IMR-90 (cell line): ENCODE measurements at regions not wholly inside any gene's neighbourhood (a gene's known extent, or its start where the extent isn't known, plus 50 kb on each side); places are given as distances from the start of the nearest gene placed in this dataset.

Experiments
- ATAC-seq: fragments of 200-7000 bp; cut with Tn5 transposase; 2 replicates; pipeline ENCODE4 v1.9.1; 2020; ENCODE audit warnings: low read depth, mild to moderate bottlenecking, moderate library complexity
- BruUV-seq: library from RNA; stranded (reverse); fragments of 400-500 nt; replicated peaks from 2 replicates; lab custom pipeline; 2021; lab: Mats Ljungman, UMichigan
- CTCF ChIA-PET: fragments of 300-600 bp; formaldehyde crosslinking; extraction: SDS; loops from one replicate; lab custom pipeline; 2021; ENCODE audit warnings: antibody characterized with exemption; lab: Yijun Ruan, JAX
- POLR2A ChIA-PET: fragments of 300-600 bp; sonication (Branson Sonifier 250); formaldehyde crosslinking; loops from one replicate; lab custom pipeline; 2022; ENCODE audit warnings: antibody characterized with exemption; ENCODE audit not compliant: unreplicated experiment; lab: Charles Lee
- DNase-seq: peaks from one replicate; pipeline ENCODE4 v3.0.0; 2013
- H2AFZ ChIP-seq: replicated peaks from 2 replicates; pipeline ENCODE3; 2013; ENCODE audit warnings: low read length, mild to moderate bottlenecking; ENCODE audit not compliant: poor library complexity
- H2AK5ac ChIP-seq: 2 replicates; pipeline ENCODE4 v1.6.1; 2013; ENCODE audit warnings: low read depth, low read length, inconsistent platforms
- H2AK9ac ChIP-seq: replicated peaks from 2 replicates; pipeline ENCODE3; 2013; ENCODE audit warnings: mild to moderate bottlenecking, low read depth, low read length, moderate library complexity; ENCODE audit not compliant: poor library complexity
- H2BK120ac ChIP-seq: 2 replicates; pipeline ENCODE4 v1.6.1; 2013; ENCODE audit warnings: low read depth, low read length, inconsistent platforms
- H2BK15ac ChIP-seq: 3 replicates; pipeline ENCODE4 v1.6.1; 2013; ENCODE audit warnings: low read depth, low read length, inconsistent platforms
- H2BK20ac ChIP-seq: 2 replicates; pipeline ENCODE4 v1.6.1; 2013; ENCODE audit warnings: low read depth, mild to moderate bottlenecking, inconsistent platforms, low read length, moderate library complexity
- H2BK5ac ChIP-seq: 2 replicates; pipeline ENCODE4 v1.6.1; 2013; ENCODE audit warnings: mild to moderate bottlenecking, low read depth, low read length, inconsistent platforms; ENCODE audit not compliant: poor library complexity, severe bottlenecking
- H3K14ac ChIP-seq: replicated peaks from 2 replicates; pipeline ENCODE4 v1.6.1; 2013; ENCODE audit warnings: low read depth, low read length, inconsistent platforms
- H3K18ac ChIP-seq: 2 replicates; pipeline ENCODE4 v1.6.1; 2013; ENCODE audit warnings: low read depth, low read length, control low read depth
- H3K23ac ChIP-seq: 2 replicates; pipeline ENCODE4 v1.6.1; 2013; ENCODE audit warnings: low read depth, low read length, inconsistent platforms
- H3K27ac ChIP-seq: 2 replicates; pipeline ENCODE4 v1.5.1; 2013; ENCODE audit warnings: mild to moderate bottlenecking, control low read depth, low read length; ENCODE audit not compliant: insufficient read depth
- H3K27me3 ChIP-seq: 2 replicates; pipeline ENCODE4 v1.6.1; 2013; ENCODE audit warnings: low read length; ENCODE audit not compliant: control insufficient read depth, insufficient read depth
- H3K36me3 ChIP-seq: 2 replicates; pipeline ENCODE4 v1.6.1; 2013; ENCODE audit warnings: low read length, mixed read lengths; ENCODE audit not compliant: control insufficient read depth, insufficient read depth
- H3K4ac ChIP-seq: 2 replicates; pipeline ENCODE4 v1.6.1; 2013; ENCODE audit warnings: low read depth, low read length, inconsistent platforms
- H3K4me1 ChIP-seq: 2 replicates; pipeline ENCODE4 v1.6.1; 2013; ENCODE audit warnings: low read length, mixed read lengths; ENCODE audit not compliant: control insufficient read depth, insufficient read depth
- H3K4me2 ChIP-seq: 2 replicates; pipeline ENCODE4 v1.6.1; 2013; ENCODE audit warnings: low read depth, mild to moderate bottlenecking, control low read depth, low read length, moderate library complexity
- H3K4me3 ChIP-seq: 2 replicates; pipeline ENCODE4 v1.5.1; 2013; ENCODE audit warnings: low read depth, mild to moderate bottlenecking, control low read depth, low read length, moderate library complexity; ENCODE audit not compliant: insufficient read depth
- H3K56ac ChIP-seq: 2 replicates; pipeline ENCODE4 v1.6.1; 2013; ENCODE audit warnings: low read length, inconsistent platforms; ENCODE audit not compliant: insufficient read depth; ENCODE audit errors: extremely low read depth
- H3K79me1 ChIP-seq, 2 experiments: 2 replicates each; pipeline ENCODE4 v1.6.1; 2013; ENCODE audit warnings: low read length in 2 of 2, inconsistent platforms in 1 of 2, low read depth in 1 of 2
- H3K9ac ChIP-seq: 2 replicates; pipeline ENCODE4 v1.6.1; 2013; ENCODE audit warnings: low read depth, low read length, control low read depth
- H3K9me1 ChIP-seq: 2 replicates; pipeline ENCODE4 v1.6.1; 2013; ENCODE audit warnings: low read length, inconsistent platforms; ENCODE audit not compliant: insufficient read depth
- H3K9me3 ChIP-seq: 2 replicates; pipeline ENCODE4 v1.6.1; 2013; ENCODE audit warnings: low read length; ENCODE audit not compliant: control insufficient read depth, insufficient read depth
- H4K20me1 ChIP-seq: 2 replicates; pipeline ENCODE4 v1.6.1; 2013; ENCODE audit warnings: low read length, inconsistent platforms; ENCODE audit not compliant: insufficient read depth
- H4K5ac ChIP-seq: 2 replicates; pipeline ENCODE4 v1.6.1; 2013; ENCODE audit warnings: mild to moderate bottlenecking, low read depth, low read length, control low read depth
- H4K8ac ChIP-seq, 2 experiments: 2 replicates each; pipeline ENCODE4 v1.6.1; 2013; ENCODE audit warnings: low read depth in 2 of 2, low read length in 2 of 2, control low read depth in 1 of 2, inconsistent platforms in 1 of 2
- H4K91ac ChIP-seq: 2 replicates; pipeline ENCODE4 v1.6.1; 2013; ENCODE audit warnings: low read depth, low read length, inconsistent platforms; ENCODE audit not compliant: insufficient read depth
- BHLHE40 ChIP-seq: fragments of 150-350 bp; IDR thresholded peaks from 2 replicates; pipeline ENCODE4 v1.6.1; 2016; ENCODE audit warnings: mild to moderate bottlenecking, low read depth, low read length
- CEBPB ChIP-seq: IDR thresholded peaks from 2 replicates; pipeline ENCODE4 v1.6.1; 2012; ENCODE audit warnings: low read depth, low read length, improper control_type of control experiment
- CHD1 ChIP-seq: IDR thresholded peaks from 2 replicates; pipeline ENCODE4 v1.6.1; 2012; ENCODE audit warnings: low read depth, low read length, improper control_type of control experiment
- CTCF ChIP-seq: conservative IDR thresholded peaks from 2 replicates; pipeline ENCODE4 v1.5.1; 2012; ENCODE audit warnings: mild to moderate bottlenecking, low read depth, low read length, improper control_type of control experiment
- FOS ChIP-seq: fragments of 150-350 bp; IDR thresholded peaks from 2 replicates; pipeline ENCODE4 v1.6.1; 2016; ENCODE audit warnings: low read depth, low read length
- MAFK ChIP-seq: IDR thresholded peaks from 2 replicates; pipeline ENCODE4 v1.6.1; 2012; ENCODE audit warnings: low read depth, low read length, improper control_type of control experiment
- MAZ ChIP-seq: IDR thresholded peaks from 2 replicates; pipeline ENCODE4 v1.6.1; 2012; ENCODE audit warnings: low read depth, mild to moderate bottlenecking, low read length, improper control_type of control experiment, moderate library complexity, borderline replicate concordance
- MXI1 ChIP-seq: IDR thresholded peaks from 2 replicates; pipeline ENCODE4 v1.6.1; 2012; ENCODE audit warnings: low read depth, mild to moderate bottlenecking, low read length, moderate library complexity, borderline replicate concordance
- NFE2L2 ChIP-seq: fragments of 150-350 bp; IDR thresholded peaks from 2 replicates; pipeline ENCODE4 v1.6.1; 2016; ENCODE audit warnings: low read depth, mild to moderate bottlenecking, low read length
- POLR2A ChIP-seq: IDR thresholded peaks from 2 replicates; pipeline ENCODE4 v1.6.1; 2012; ENCODE audit warnings: mild to moderate bottlenecking, low read depth, low read length
- RAD21 ChIP-seq: IDR thresholded peaks from 2 replicates; pipeline ENCODE4 v1.6.1; 2012; ENCODE audit warnings: low read length, improper control_type of control experiment
- RCOR1 ChIP-seq: IDR thresholded peaks from 2 replicates; pipeline ENCODE4 v1.6.1; 2012; ENCODE audit warnings: mild to moderate bottlenecking, low read length, improper control_type of control experiment; ENCODE audit not compliant: insufficient replicate concordance
- RFX5 ChIP-seq: IDR thresholded peaks from 2 replicates; pipeline ENCODE4 v1.8.0; 2012; ENCODE audit warnings: low read depth, mild to moderate bottlenecking, low read length, moderate library complexity
- SMC3 ChIP-seq: fragments of 150-350 bp; IDR thresholded peaks from 2 replicates; pipeline ENCODE4 v1.6.1; 2016; ENCODE audit warnings: low read depth, mild to moderate bottlenecking, antibody characterized with exemption, low read length, moderate library complexity
- USF2 ChIP-seq: fragments of 150-350 bp; IDR thresholded peaks from 2 replicates; pipeline ENCODE4 v1.6.1; 2017; ENCODE audit warnings: mild to moderate bottlenecking, antibody characterized with exemption, low read length, low read depth
- WGBS, 2 experiments: methylation state at CpG; one replicate each; pipeline versions ENCODE4 v1.1.5 to v1.1.7; 2013; ENCODE audit warnings: missing lambda C conversion rate in 2 of 2; ENCODE audit not compliant: insufficient read length in 1 of 2; ENCODE audit errors: extremely low coverage in 2 of 2; 5-methylcytosine and 5-hydroxymethylcytosine counted together
- dilution Hi-C: fragments of 300-500 bp; cut with HindIII; formaldehyde crosslinking; loops from one replicate; pipeline ENCODE4 v1.14.3; 2018; ENCODE audit warnings: low sequenced_read_pairs; ENCODE audit not compliant: unreplicated experiment
- in situ Hi-C: fragments of 300-500 bp; cut with MboI; formaldehyde crosslinking; loops from 3 replicates; pipeline ENCODE4 v1.14.3; 2019; ENCODE audit warnings: low sequenced_read_pairs, inconsistent platforms, mixed read lengths
- intact Hi-C: fragments of 100-400 bp; cut with micrococcal nuclease; formaldehyde crosslinking; loops from 2 replicates; pipeline ENCODE4 v1.10.0; 2022
- TF ChIP-seq, protein P1 (sequence below): fragments of 150-350 bp; IDR thresholded peaks from 2 replicates; pipeline ENCODE4 v1.6.1; 2016; ENCODE audit warnings: low read depth, mild to moderate bottlenecking, low read length, moderate library complexity, borderline replicate concordance

DNA sequence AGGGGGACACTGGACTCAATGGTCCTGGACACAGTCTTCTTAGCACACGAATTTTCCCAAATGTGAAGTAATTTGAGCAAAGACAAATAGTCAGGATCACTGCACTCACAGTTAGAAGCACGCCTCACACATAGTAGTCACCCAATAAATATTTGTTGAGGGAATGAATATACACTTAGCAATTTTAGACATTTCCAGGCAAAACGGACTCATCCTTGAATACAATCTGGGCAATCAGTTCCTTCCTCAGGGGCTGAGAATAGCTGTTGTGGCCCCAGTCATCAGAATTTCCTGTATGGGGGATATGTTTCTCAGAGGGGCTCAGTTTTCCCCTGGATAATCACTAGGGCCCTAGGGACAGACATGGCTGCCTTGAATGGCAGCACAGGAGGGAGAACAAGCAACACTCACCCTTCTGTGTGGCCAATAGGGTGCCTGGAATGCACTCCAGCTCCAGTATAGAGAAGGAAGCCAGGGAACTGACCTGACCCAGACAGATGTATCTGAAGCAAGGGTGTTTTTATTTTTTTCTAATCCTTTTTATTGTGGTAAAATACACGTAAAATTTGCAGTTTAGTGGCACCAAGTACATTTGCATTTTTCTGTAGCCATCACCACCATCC, 282.7 kb upstream of the ZNF32 start:
- H3K9ac ChIP-seq, result peak overlapping the region; percentile 42; the same call in 1 of the 2 replicates

More for the DNA sequence above, 282.7 kb upstream of the ZNF32 start:
- Histone ChIP-seq H3K4me3 (no peak overlapping the region), H3K9me3 (no peaks in the 10 kb centered on the region), H4K20me1 (no peaks in the 10 kb centered on the region), H2AK5ac (peak overlapping the region; percentile 99), H2BK5ac (peak overlapping the region; percentile 98), H3K18ac (peak overlapping the region; percentile 95), H3K4me1 (peaks cover 14% of the 10 kb centered on the region), H4K91ac (peak overlapping the region; percentile 94), H3K79me1 (no peaks in the 10 kb centered on the region), H3K4ac (peak overlapping the region; percentile 95), H3K56ac (peak overlapping the region; percentile 74), H2BK20ac (peak overlapping the region; percentile 97), H3K27ac (peak overlapping the region; percentile 92), H2AK9ac (peak overlapping the region; percentile 88), H4K8ac (peak overlapping the region; percentile 93), H3K27me3 (no peaks in the 10 kb centered on the region), H3K14ac (peak overlapping the region; percentile 91), H3K23ac (peak overlapping the region; percentile 93), H3K4me2 (peak overlapping the region; percentile 54; the same call in 1 of the 2 replicates), H3K9me1 (peaks cover 11% of the 10 kb centered on the region), H2BK120ac (peak overlapping the region; percentile 99), H2BK15ac (peak overlapping the region; percentile 71), H4K5ac (peak overlapping the region; percentile 96), H3K36me3 (no peaks in the 10 kb centered on the region), H2AFZ (peak overlapping the region; percentile 86)
- peak; percentile 87 for DNase-seq
- in situ Hi-C loops (no loop called here), intact Hi-C loops (no loop called here), dilution Hi-C loops (no loop called here)
- ChIA-PET POLR2A (no interaction called here), CTCF (no interaction called here)
- peak; percentile 96 for ATAC-seq
- no TSS peak for BruUV-seq
- no CpG with 5 or more reads among the region's 4 CpGs for WGBS, 2 experiments
- TF ChIP-seq SMC3 (no peak), BHLHE40 (peak; percentile 80), CTCF (no peak), CHD1 (no peak), RCOR1 (peak; percentile 45), CEBPB (peak; percentile 2; the same call in 1 of the 2 replicates), MAZ (no peak), RAD21 (peak; percentile 12; the same call in 1 of the 2 replicates), NFE2L2 (no peak), MXI1 (no peak), POLR2A (no peak), RFX5 (no peak), MAFK (no peak), FOS (peak; percentile 55; the same call in 1 of the 2 replicates), USF2 (no peak)
- TF ChIP-seq, protein P1, sequence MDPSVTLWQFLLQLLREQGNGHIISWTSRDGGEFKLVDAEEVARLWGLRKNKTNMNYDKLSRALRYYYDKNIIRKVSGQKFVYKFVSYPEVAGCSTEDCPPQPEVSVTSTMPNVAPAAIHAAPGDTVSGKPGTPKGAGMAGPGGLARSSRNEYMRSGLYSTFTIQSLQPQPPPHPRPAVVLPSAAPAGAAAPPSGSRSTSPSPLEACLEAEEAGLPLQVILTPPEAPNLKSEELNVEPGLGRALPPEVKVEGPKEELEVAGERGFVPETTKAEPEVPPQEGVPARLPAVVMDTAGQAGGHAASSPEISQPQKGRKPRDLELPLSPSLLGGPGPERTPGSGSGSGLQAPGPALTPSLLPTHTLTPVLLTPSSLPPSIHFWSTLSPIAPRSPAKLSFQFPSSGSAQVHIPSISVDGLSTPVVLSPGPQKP, result no peak
